ENCODE measurements at regions not wholly inside any gene's neighbourhood (a gene's known extent, or its start where the extent isn't known, plus 50 kb on each side); places are given as distances from the start of the nearest gene placed in this dataset.

- TF ChIP-seq YY1 (IDR thresholded peaks at IDR 0.05; ENCODE audit: low read depth) (no peak), REST (IDR thresholded peaks at IDR 0.05; ENCODE audit: low read depth) (no peak), TCF12 (IDR thresholded peaks at IDR 0.05; ENCODE audit: low read depth) (no peak), MAX (IDR thresholded peaks at IDR 0.05) (no peak), RAD21 (IDR thresholded peaks at IDR 0.05; ENCODE audit: low read depth) (no peak), CREB1 (IDR thresholded peaks at IDR 0.05; ENCODE audit: low read depth) (no peak), EP300 (IDR thresholded peaks at IDR 0.05; ENCODE audit: borderline replicate concordance) (no peak), TEAD4 (IDR thresholded peaks at IDR 0.05) (no peak), TAF1 (IDR thresholded peaks at IDR 0.05; ENCODE audit: low read depth) (no peak), FOXM1 (IDR thresholded peaks at IDR 0.05; ENCODE audit: borderline replicate concordance, low read depth) (no peak), NFIC (IDR thresholded peaks at IDR 0.05) (no peak), ZBTB7A (IDR thresholded peaks at IDR 0.05; ENCODE audit: low read depth) (no peak), EGR1 (IDR thresholded peaks at IDR 0.05) (no peak), CEBPB (IDR thresholded peaks at IDR 0.05) (no peak)
- TF ChIP-seq, protein P1, sequence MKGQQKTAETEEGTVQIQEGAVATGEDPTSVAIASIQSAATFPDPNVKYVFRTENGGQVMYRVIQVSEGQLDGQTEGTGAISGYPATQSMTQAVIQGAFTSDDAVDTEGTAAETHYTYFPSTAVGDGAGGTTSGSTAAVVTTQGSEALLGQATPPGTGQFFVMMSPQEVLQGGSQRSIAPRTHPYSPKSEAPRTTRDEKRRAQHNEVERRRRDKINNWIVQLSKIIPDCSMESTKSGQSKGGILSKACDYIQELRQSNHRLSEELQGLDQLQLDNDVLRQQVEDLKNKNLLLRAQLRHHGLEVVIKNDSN (IDR thresholded peaks at IDR 0.05): no peak
Measured at GRCh38 chr2:14448340-14448739, 184.2 kb upstream of the LRATD1 start.

- TF ChIP-seq MAX (IDR thresholded peaks at IDR 0.05) (no peak), REST (IDR thresholded peaks at IDR 0.05; ENCODE audit: low read depth) (no peak), ZBTB7A (IDR thresholded peaks at IDR 0.05; ENCODE audit: low read depth) (no peak), NFIC (IDR thresholded peaks at IDR 0.05) (no peak), EP300 (IDR thresholded peaks at IDR 0.05; ENCODE audit: borderline replicate concordance) (no peak), TAF1 (IDR thresholded peaks at IDR 0.05; ENCODE audit: low read depth) (no peak), EGR1 (IDR thresholded peaks at IDR 0.05) (no peak), CREB1 (IDR thresholded peaks at IDR 0.05; ENCODE audit: low read depth) (no peak), FOXM1 (IDR thresholded peaks at IDR 0.05; ENCODE audit: borderline replicate concordance, low read depth) (no peak), TCF12 (IDR thresholded peaks at IDR 0.05; ENCODE audit: low read depth) (no peak)
Measured at GRCh38 chr2:14451312-14451711, 181.2 kb upstream of the LRATD1 start.

DNA sequence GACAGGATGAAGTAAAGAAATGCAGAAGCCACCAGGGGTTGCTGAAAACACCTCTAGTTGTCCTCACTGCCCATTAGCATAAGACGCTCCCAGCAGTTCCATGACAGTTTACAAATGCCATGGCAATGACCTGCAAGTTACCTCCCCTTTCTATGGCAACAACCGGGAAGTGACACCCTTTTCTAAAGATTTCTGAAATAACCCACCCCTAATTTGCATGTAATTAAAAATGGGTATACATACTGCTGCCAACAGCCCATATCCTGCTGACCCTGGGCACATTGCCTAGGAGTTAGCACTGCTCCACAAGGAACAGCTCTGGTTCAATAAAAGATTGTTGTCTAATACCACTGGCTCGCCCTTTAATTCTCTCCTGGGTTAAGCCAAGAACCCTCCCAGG is 178.3 kb upstream of the LRATD1 start:
- TF ChIP-seq EP300 (IDR thresholded peaks at IDR 0.05; ENCODE audit: borderline replicate concordance): no peak
- TF ChIP-seq EGR1 (IDR thresholded peaks at IDR 0.05): no peak
- no peak for TF ChIP-seq TEAD4 (IDR thresholded peaks at IDR 0.05)
- TF ChIP-seq ZBTB7A (IDR thresholded peaks at IDR 0.05; ENCODE audit: low read depth): no peak
- no peak for TF ChIP-seq CEBPB (IDR thresholded peaks at IDR 0.05)
- TF ChIP-seq FOXM1 (IDR thresholded peaks at IDR 0.05; ENCODE audit: borderline replicate concordance, low read depth): no peak

- TF ChIP-seq ZBTB7A (IDR thresholded peaks at IDR 0.05; ENCODE audit: low read depth) (no peak), CREB1 (IDR thresholded peaks at IDR 0.05; ENCODE audit: low read depth) (no peak), REST (IDR thresholded peaks at IDR 0.05; ENCODE audit: low read depth) (no peak), CEBPB (IDR thresholded peaks at IDR 0.05) (no peak), MAX (IDR thresholded peaks at IDR 0.05) (no peak), TCF12 (IDR thresholded peaks at IDR 0.05; ENCODE audit: low read depth) (no peak), NFIC (IDR thresholded peaks at IDR 0.05) (no peak), EGR1 (IDR thresholded peaks at IDR 0.05) (no peak), RAD21 (IDR thresholded peaks at IDR 0.05; ENCODE audit: low read depth) (no peak), YY1 (IDR thresholded peaks at IDR 0.05; ENCODE audit: low read depth) (no peak), TAF1 (IDR thresholded peaks at IDR 0.05; ENCODE audit: low read depth) (no peak), TEAD4 (IDR thresholded peaks at IDR 0.05) (no peak), FOXM1 (IDR thresholded peaks at IDR 0.05; ENCODE audit: borderline replicate concordance, low read depth) (no peak), EP300 (IDR thresholded peaks at IDR 0.05; ENCODE audit: borderline replicate concordance) (no peak)
- TF ChIP-seq, protein P1 (IDR thresholded peaks at IDR 0.05): no peak
Measured at GRCh38 chr2:14459786-14460325, 172.7 kb upstream of the LRATD1 start.

Measured in Ishikawa (cell line).